Left ventricle myocardium inferior (tissue), 1 donor: ENCODE measurements at regions not wholly inside any gene's neighbourhood (a gene's known extent, or its start where the extent isn't known, plus 50 kb on each side); places are given as distances from the start of the nearest gene placed in this dataset.

Experiments
- DNase-seq: peaks from one replicate; pipeline ENCODE4 v3.0.0-alpha.2; 2020
- H3K27ac ChIP-seq: fragments of 200-600 bp; replicated peaks from 2 replicates; pipeline ENCODE4 v1.8.0; 2021
- H3K27me3 ChIP-seq: fragments of 200-600 bp; 2 replicates; pipeline ENCODE4 v1.8.0; 2021; ENCODE audit warnings: low read depth
- H3K36me3 ChIP-seq: fragments of 200-600 bp; 2 replicates; pipeline ENCODE4 v1.8.0; 2021
- H3K4me1 ChIP-seq: fragments of 200-600 bp; 2 replicates; pipeline ENCODE4 v1.8.0; 2021
- H3K4me3 ChIP-seq: fragments of 200-600 bp; 2 replicates; pipeline ENCODE4 v1.8.0; 2021; ENCODE audit warnings: mild to moderate bottlenecking, moderate library complexity
- H3K9me3 ChIP-seq: fragments of 200-600 bp; replicated peaks from 2 replicates; pipeline ENCODE4 v1.8.0; 2021
- intact Hi-C: fragments of 100-400 bp; cut with micrococcal nuclease; formaldehyde crosslinking; loops from one replicate; pipeline ENCODE4 v1.11.0; 2022
- TF ChIP-seq, protein P1 (sequence below): fragments of 200-600 bp; IDR thresholded peaks from 2 replicates; pipeline ENCODE4 v1.8.0; 2021; ENCODE audit warnings: antibody characterized with exemption, mild to moderate bottlenecking, borderline replicate concordance
- donor health status: DM: no; HTN: yes; CAD: no; lungs with severe emphysema.

DNA sequence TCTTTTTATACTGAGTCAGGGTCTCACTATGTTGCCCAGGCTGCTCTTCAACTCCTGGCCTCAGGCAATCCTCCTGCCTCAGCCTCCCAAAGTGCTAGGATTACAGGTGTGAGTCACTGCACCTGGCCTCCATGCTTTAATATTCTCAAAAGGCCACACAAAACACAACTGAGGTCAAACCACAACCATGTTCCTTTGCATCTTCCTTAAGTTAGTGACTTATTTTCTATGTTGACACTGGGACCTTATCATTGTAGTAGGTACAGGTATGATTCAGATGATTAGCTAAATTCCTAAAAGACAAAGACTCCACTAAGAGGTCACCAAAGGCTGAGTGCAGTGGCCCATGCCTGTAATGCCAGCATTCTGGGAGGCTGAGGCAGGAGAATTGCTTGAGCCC, 131.9 kb upstream of the ATP1B1 start:
- no peak overlapping the region for H3K27ac ChIP-seq
- H3K36me3 ChIP-seq, result no peaks in the 10 kb centered on the region
- DNase-seq, result no peak
- peaks cover 14% of the 10 kb centered on the region for H3K4me1 ChIP-seq
- TF ChIP-seq, protein P1, sequence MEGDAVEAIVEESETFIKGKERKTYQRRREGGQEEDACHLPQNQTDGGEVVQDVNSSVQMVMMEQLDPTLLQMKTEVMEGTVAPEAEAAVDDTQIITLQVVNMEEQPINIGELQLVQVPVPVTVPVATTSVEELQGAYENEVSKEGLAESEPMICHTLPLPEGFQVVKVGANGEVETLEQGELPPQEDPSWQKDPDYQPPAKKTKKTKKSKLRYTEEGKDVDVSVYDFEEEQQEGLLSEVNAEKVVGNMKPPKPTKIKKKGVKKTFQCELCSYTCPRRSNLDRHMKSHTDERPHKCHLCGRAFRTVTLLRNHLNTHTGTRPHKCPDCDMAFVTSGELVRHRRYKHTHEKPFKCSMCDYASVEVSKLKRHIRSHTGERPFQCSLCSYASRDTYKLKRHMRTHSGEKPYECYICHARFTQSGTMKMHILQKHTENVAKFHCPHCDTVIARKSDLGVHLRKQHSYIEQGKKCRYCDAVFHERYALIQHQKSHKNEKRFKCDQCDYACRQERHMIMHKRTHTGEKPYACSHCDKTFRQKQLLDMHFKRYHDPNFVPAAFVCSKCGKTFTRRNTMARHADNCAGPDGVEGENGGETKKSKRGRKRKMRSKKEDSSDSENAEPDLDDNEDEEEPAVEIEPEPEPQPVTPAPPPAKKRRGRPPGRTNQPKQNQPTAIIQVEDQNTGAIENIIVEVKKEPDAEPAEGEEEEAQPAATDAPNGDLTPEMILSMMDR, result no peak
- no peaks in the 10 kb centered on the region for H3K9me3 ChIP-seq
- no peaks in the 10 kb centered on the region for H3K27me3 ChIP-seq
- intact Hi-C loops, result no loop called here
- no peak overlapping the region for H3K4me3 ChIP-seq

- Histone ChIP-seq H3K9me3 (no peaks in the 10 kb centered on the region), H3K4me3 (no peak overlapping the region), H3K4me1 (peaks cover 11% of the 10 kb centered on the region), H3K36me3 (no peaks in the 10 kb centered on the region), H3K27me3 (no peaks in the 10 kb centered on the region), H3K27ac (no peak overlapping the region)
- intact Hi-C loops, result no loop called here
- TF ChIP-seq, protein P1, result no peak
- DNase-seq, result no peak
These were observed 130.2 kb upstream of the ATP1B1 start for GRCh38 chr1:168976267-168976666.

DNA sequence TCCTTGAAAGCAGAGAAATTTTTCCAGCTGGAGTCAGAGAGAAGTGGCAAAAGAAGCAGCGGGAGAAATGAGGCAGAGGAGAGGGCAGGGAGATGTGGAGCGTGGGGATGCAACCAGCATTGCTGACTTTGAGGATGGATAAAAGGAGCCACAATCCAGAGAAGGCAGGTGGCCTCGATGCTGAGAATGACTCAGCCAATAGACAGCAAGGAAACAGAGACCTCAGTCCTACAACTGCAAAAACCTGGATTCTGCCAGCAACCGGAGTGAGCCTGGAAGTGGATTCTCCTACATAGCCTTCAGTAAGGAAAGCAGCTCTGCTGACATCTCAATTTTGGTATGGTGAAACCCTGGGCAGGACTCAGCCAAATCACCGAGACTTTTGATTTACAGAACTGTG, 128.9 kb upstream of the ATP1B1 start:
- H3K4me3 ChIP-seq, result no peak overlapping the region
- no peaks in the 10 kb centered on the region for H3K36me3 ChIP-seq
- intact Hi-C loops, result no loop called here
- DNase-seq, result no peak
- TF ChIP-seq, protein P1, result no peak
- no peaks in the 10 kb centered on the region for H3K9me3 ChIP-seq
- peaks cover 7% of the 10 kb centered on the region for H3K4me1 ChIP-seq
- no peaks in the 10 kb centered on the region for H3K27me3 ChIP-seq
- H3K27ac ChIP-seq, result no peak overlapping the region

- Histone ChIP-seq H3K4me1 (no peaks in the 10 kb centered on the region), H3K27ac (no peak overlapping the region), H3K9me3 (no peaks in the 10 kb centered on the region), H3K36me3 (no peaks in the 10 kb centered on the region), H3K4me3 (no peak overlapping the region), H3K27me3 (no peaks in the 10 kb centered on the region)
- TF ChIP-seq, protein P1, result no peak
- intact Hi-C loops, result no loop called here
- no peak for DNase-seq
These were observed 127.2 kb upstream of the ATP1B1 start for GRCh38 chr1:168979276-168979675.

- TF ChIP-seq, protein P1, result no peak
- Histone ChIP-seq H3K27ac (no peak overlapping the region), H3K4me1 (no peaks in the 10 kb centered on the region), H3K9me3 (no peaks in the 10 kb centered on the region), H3K27me3 (no peaks in the 10 kb centered on the region), H3K4me3 (no peak overlapping the region), H3K36me3 (no peaks in the 10 kb centered on the region)
- intact Hi-C loops, result no loop called here
- DNase-seq, result no peak
These were observed 126.3 kb upstream of the ATP1B1 start for GRCh38 chr1:168980180-168980579.

DNA sequence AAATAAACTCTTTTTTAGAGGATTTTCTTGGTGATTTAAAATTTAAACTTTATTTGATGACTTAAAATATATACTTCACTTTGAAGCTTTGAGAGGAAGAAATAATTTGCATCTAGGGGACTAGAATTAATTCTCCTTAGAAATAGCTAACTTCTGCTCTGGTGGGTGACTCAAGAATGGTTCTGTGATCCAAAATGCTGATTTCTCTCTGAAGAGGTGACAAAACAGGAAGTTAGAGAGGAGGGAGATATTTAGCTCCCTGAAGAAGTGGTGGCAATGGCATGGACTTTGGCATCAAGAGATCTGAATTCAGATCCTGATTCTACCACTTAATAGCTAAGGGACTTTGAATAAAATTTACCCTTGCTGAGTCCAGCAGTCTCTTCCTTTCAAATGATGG, 125.8 kb upstream of the ATP1B1 start:
- no peak overlapping the region for H3K4me3 ChIP-seq

More for the DNA sequence above, 125.8 kb upstream of the ATP1B1 start:
- no peaks in the 10 kb centered on the region for H3K27me3 ChIP-seq
- no peak overlapping the region for H3K27ac ChIP-seq
- H3K4me1 ChIP-seq, result no peaks in the 10 kb centered on the region
- H3K9me3 ChIP-seq, result no peaks in the 10 kb centered on the region
- no peaks in the 10 kb centered on the region for H3K36me3 ChIP-seq
- DNase-seq, result no peak
- TF ChIP-seq, protein P1, result no peak
- intact Hi-C loops, result no loop called here
